HEK293T (cell line): ENCODE measurements at regions not wholly inside any gene's neighbourhood (a gene's known extent, or its start where the extent isn't known, plus 50 kb on each side); places are given as distances from the start of the nearest gene placed in this dataset.

Experiments used
- CTCF ChIA-PET: fragments of 350-600 bp; formaldehyde crosslinking; extraction: SDS; loops from one replicate; lab custom pipeline; 2021; ENCODE audit warnings: antibody characterized with exemption, inconsistent platforms; lab: Yijun Ruan, JAX
- POLR2A ChIA-PET: fragments of 350-600 bp; formaldehyde crosslinking; extraction: SDS; loops from one replicate; lab custom pipeline; 2020; ENCODE audit warnings: antibody characterized with exemption, inconsistent platforms; lab: Yijun Ruan, JAX
- DNase-seq: peaks from one replicate; pipeline ENCODE4 v3.0.0; 2012; ENCODE audit warnings: mixed read lengths; ENCODE audit errors: extremely low spot score
- ARNT ChIP-seq: fragments of 450-650 bp; IDR thresholded peaks from 2 replicates; pipeline ENCODE4 v1.6.1; 2017; ENCODE audit warnings: mild to moderate bottlenecking
- BHLHE40 ChIP-seq: fragments of 450-650 bp; IDR thresholded peaks from 2 replicates; pipeline ENCODE4 v1.6.1; 2016; ENCODE audit warnings: mild to moderate bottlenecking, moderate library complexity, borderline replicate concordance
- CTBP1 ChIP-seq: fragments of 450-650 bp; IDR thresholded peaks from 2 replicates; pipeline ENCODE4 v1.6.1; 2016; ENCODE audit warnings: borderline replicate concordance
- ELF4 ChIP-seq: fragments of 450-650 bp; IDR thresholded peaks from 2 replicates; pipeline ENCODE4 v1.6.1; 2017; ENCODE audit warnings: antibody characterized with exemption
- FOXA1 ChIP-seq: fragments of 450-650 bp; IDR thresholded peaks from 2 replicates; pipeline ENCODE4 v1.6.1; 2016; ENCODE audit warnings: mild to moderate bottlenecking
- FOXK2 ChIP-seq: fragments of 450-650 bp; IDR thresholded peaks from 2 replicates; pipeline ENCODE4 v1.6.1; 2016; ENCODE audit warnings: mild to moderate bottlenecking
- FOXM1 ChIP-seq: fragments of 450-650 bp; IDR thresholded peaks from 2 replicates; pipeline ENCODE4 v1.6.1; 2017; ENCODE audit warnings: mild to moderate bottlenecking, borderline replicate concordance
- HDGF ChIP-seq: fragments of 450-650 bp; IDR thresholded peaks from 2 replicates; pipeline ENCODE4 v1.6.1; 2017; ENCODE audit warnings: antibody characterized with exemption, borderline replicate concordance
- L3MBTL2 ChIP-seq: fragments of 450-650 bp; conservative IDR thresholded peaks from 2 replicates; pipeline ENCODE4 v1.6.1; 2016; ENCODE audit warnings: mild to moderate bottlenecking
- LEF1 ChIP-seq: fragments of 450-650 bp; IDR thresholded peaks from 2 replicates; pipeline ENCODE4 v1.6.1; 2017; ENCODE audit warnings: mild to moderate bottlenecking, borderline replicate concordance
- NFRKB ChIP-seq: fragments of 450-650 bp; IDR thresholded peaks from 2 replicates; pipeline ENCODE4 v1.6.1; 2016; ENCODE audit warnings: mild to moderate bottlenecking, moderate library complexity
- SP1 ChIP-seq: fragments of 450-650 bp; IDR thresholded peaks from 2 replicates; pipeline ENCODE4 v1.6.1; 2017
- SUZ12 ChIP-seq: fragments of 450-650 bp; IDR thresholded peaks from 2 replicates; pipeline ENCODE4 v1.6.1; 2016; ENCODE audit warnings: mild to moderate bottlenecking
- TARDBP ChIP-seq: fragments of 450-650 bp; IDR thresholded peaks from 2 replicates; pipeline ENCODE4 v1.6.1; 2016
- ZNF384 ChIP-seq: fragments of 450-650 bp; IDR thresholded peaks from 2 replicates; pipeline ENCODE4 v1.6.1; 2016
- TF ChIP-seq, protein P1 (sequence below): fragments of 450-650 bp; IDR thresholded peaks from 2 replicates; pipeline ENCODE4 v1.6.1; 2016

DNA sequence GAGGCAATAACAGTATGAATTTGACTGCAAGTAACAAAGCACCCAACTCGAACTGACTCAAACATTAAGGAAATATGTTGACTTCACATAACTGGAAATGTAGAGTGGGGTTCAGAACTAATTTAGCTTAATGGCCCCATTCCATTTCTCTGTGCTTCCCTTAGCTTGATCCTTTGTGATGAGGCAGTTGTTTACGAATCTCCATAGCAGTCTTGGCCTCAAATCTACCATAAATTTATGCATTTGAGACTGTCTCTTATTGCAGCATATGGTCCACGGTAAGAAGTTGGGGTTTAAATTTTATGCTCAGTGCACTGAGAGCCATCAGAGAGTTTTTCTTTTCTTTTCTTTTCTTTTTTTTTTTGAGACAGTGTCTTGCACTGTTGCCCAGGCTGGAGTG, 148.7 kb upstream of the POU1F1 start:
- TF ChIP-seq FOXK2 (no peak), FOXM1 (no peak), ARNT (no peak), NFRKB (no peak), CTBP1 (no peak), FOXA1 (no peak)
- TF ChIP-seq, protein P1, sequence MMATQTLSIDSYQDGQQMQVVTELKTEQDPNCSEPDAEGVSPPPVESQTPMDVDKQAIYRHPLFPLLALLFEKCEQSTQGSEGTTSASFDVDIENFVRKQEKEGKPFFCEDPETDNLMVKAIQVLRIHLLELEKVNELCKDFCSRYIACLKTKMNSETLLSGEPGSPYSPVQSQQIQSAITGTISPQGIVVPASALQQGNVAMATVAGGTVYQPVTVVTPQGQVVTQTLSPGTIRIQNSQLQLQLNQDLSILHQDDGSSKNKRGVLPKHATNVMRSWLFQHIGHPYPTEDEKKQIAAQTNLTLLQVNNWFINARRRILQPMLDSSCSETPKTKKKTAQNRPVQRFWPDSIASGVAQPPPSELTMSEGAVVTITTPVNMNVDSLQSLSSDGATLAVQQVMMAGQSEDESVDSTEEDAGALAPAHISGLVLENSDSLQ: no peak
- ChIA-PET CTCF (no interaction called here), POLR2A (no interaction called here)
- no peak for DNase-seq

DNA sequence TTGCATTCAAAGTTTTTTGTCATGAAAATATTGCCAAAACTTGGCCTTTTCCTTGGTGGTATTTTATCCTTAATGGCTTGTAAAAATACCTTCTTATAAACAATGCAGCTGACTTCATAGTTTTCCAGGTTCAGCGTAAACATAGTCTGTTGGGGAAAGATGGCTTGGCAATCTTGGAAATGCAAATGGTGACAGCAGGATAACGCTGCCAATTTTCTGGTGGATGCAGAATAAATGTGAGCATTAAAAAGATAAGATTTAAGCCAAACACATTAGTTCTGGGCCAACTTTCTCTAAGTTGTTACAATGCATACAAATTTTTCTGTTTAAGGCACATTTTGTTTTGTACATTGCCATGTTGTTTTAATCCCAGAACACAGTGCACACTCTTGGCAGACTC, 147.0 kb upstream of the POU1F1 start:
- CTCF ChIA-PET: no interaction called here
- no peak for TF ChIP-seq HDGF
- no peak for TF ChIP-seq FOXA1
- TF ChIP-seq NFRKB: no peak
- TF ChIP-seq, protein P1: no peak
- no peak for TF ChIP-seq ELF4
- no peak for TF ChIP-seq CTBP1
- POLR2A ChIA-PET: no interaction called here
- no peak for DNase-seq

DNA sequence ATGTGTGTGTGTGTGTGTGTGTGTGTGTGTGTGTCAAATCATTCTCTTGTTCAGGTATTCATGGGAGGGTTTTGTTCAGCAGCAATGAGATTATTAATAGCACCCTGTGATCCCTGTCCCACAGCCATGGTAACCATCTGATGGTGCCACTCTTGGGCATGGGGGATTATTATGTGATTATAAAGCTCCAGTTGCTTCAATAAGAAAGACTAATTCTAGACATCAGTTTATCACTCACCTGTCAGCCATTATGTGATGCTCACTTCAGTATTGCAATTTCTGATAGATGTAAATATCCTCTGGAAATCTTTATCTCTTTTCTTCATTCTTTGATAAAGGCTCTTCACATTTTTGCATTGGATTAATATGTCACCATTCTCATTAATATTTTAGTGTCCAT, 145.9 kb upstream of the POU1F1 start:
- TF ChIP-seq HDGF (no peak), TARDBP (no peak), FOXM1 (no peak), SUZ12 (no peak), BHLHE40 (no peak), CTBP1 (no peak), FOXK2 (no peak), FOXA1 (no peak), ARNT (no peak), LEF1 (no peak), NFRKB (no peak), ELF4 (no peak), ZNF384 (no peak)
- CTCF ChIA-PET: no interaction called here
- POLR2A ChIA-PET: no interaction called here
- DNase-seq: no peak

DNA sequence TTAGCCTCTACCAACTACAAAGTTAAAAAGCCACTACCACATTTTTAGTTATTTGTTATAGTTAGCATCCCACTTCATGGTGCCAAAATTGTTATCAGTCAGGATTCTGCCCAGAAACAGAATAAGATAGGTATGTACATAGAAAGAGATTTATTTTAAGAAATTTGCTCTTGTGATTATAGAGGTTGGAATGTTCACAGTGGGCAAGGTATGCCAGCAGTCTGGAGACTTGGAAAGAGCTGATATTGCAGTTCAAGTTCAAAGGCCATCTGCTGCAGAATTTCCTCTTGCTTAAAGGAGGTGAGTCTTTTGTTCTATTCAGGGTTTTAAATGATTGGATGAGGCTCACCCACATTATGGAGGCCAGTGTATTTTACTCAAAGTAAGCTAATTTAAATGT, 143.8 kb upstream of the POU1F1 start:
- no peak for TF ChIP-seq FOXA1
- no peak for TF ChIP-seq LEF1
- CTCF ChIA-PET: no interaction called here
- POLR2A ChIA-PET: interaction anchor here (0.6 kb wide), 1 partner anchor 144 kb away, joined by 3 read pairs; no protein-coding TSS in a partner anchor
- DNase-seq: no peak

DNA sequence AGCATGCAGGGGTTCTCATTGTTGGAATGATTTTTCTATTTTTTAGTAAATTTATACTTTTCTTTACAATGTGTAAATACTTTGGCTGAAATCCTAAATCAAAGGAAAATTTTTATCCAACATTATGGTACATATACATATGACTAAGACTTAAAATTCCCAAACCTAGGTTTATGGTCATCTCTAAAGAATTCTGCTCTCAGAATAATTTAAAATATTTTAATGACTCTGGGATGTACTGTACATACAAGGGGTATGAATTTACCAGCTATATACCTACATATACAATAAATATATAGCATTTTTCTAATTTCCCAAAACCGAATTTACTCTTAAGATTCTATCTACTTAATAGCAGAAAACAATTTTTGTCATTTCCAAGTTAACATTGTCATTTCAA, 137.9 kb upstream of the POU1F1 start:
- no peak for DNase-seq
- ChIA-PET CTCF (no interaction called here), POLR2A (no interaction called here)
- TF ChIP-seq ELF4: no peak
- no peak for TF ChIP-seq ARNT
- TF ChIP-seq SP1: no peak
- TF ChIP-seq BHLHE40: no peak
- TF ChIP-seq FOXK2: no peak

DNA sequence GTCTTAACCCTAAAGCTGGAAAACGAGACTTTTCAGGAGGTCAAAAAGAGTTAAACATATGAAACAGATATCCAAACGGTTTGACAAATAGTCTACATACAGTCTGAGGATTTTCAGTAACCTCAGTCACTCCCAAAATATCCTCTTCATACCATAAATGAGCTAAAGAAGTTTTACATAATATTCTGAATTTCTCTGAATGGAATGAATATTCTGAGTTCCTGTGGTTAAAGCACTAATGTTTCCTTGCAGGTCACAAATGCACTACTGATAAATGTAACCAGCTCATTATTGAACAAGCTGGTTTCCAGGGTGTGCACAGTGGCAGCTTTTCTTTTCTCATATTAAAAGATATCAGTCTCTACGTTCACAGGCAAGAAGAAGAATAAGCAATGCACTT, 137.4 kb upstream of the POU1F1 start:
- CTCF ChIA-PET: no interaction called here
- POLR2A ChIA-PET: no interaction called here
- DNase-seq: no peak
- TF ChIP-seq FOXM1 (no peak), BHLHE40 (no peak), L3MBTL2 (no peak), LEF1 (no peak)

DNA sequence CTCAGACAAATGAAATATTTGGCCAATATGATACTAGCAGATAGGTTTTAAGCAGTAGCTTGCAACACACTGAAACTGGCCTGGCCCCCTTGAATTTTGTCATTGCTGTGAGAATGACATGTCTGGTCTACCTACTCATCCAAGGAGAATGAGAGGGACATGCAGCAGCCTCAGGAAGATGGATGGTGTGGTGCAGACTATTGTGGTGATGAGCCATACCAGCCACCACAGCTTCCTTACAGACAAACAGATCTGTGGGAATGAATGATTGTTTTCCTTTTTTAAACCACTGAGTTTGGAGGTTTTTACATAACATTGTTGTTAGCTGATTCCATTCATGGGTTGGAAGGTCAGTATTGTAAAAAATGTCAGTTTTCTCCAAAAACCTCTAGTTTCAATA, 133.7 kb upstream of the POU1F1 start:
- ChIA-PET POLR2A (no interaction called here), CTCF (no interaction called here)
- TF ChIP-seq TARDBP (no peak), ARNT (no peak), FOXA1 (no peak), SP1 (no peak), ELF4 (no peak), HDGF (no peak), NFRKB (no peak), SUZ12 (no peak), L3MBTL2 (no peak), FOXK2 (no peak), FOXM1 (no peak), BHLHE40 (no peak), LEF1 (no peak), CTBP1 (no peak), ZNF384 (no peak)
- TF ChIP-seq, protein P1: no peak
- DNase-seq: no peak
